Suprapubic skin (tissue), 4 donors: ENCODE measurements at regions not wholly inside any gene's neighbourhood (a gene's known extent, or its start where the extent isn't known, plus 50 kb on each side); places are given as distances from the start of the nearest gene placed in this dataset.

Experiments
- DNase-seq, 2 donors: peaks; one replicate each; pipeline ENCODE4 v3.0.0-alpha.2; 2019; ENCODE audit warnings: low spot score in 2 of 2
- H3K27ac ChIP-seq: fragments of 200-600 bp; sonication (generic); one replicate; pipeline ENCODE4 v1.5.1; 2019
- H3K27me3 ChIP-seq: fragments of 200-600 bp; sonication (generic); one replicate; pipeline ENCODE4 v1.5.1; 2019
- H3K36me3 ChIP-seq: fragments of 200-600 bp; sonication (generic); one replicate; pipeline ENCODE4 v1.5.1; 2019
- H3K4me1 ChIP-seq: fragments of 200-600 bp; sonication (generic); one replicate; pipeline ENCODE4 v1.5.1; 2019
- H3K4me3 ChIP-seq: fragments of 200-600 bp; sonication (generic); one replicate; pipeline ENCODE4 v1.5.1; 2019; ENCODE audit warnings: mild to moderate bottlenecking
- H3K9me3 ChIP-seq: fragments of 200-600 bp; sonication (generic); one replicate; pipeline ENCODE4 v1.5.1; 2019
- EP300 ChIP-seq: sonication (generic); formaldehyde crosslinking; IDR thresholded peaks from one replicate; pipeline ENCODE4 v1.6.1; 2017; ENCODE audit warnings: antibody characterized with exemption
- POLR2A ChIP-seq, 2 donors: fragments of 450-650 bp; IDR thresholded peaks; one replicate each; pipeline ENCODE4 v1.6.1; 2017; ENCODE audit warnings: antibody characterized with exemption in 2 of 2, mild to moderate bottlenecking in 2 of 2, moderate library complexity in 2 of 2
- POLR2AphosphoS5 ChIP-seq, 3 donors: sonication (generic); formaldehyde crosslinking; IDR thresholded peaks; one replicate each; pipeline ENCODE4 v1.6.1; 2017; ENCODE audit warnings: antibody characterized with exemption in 3 of 3
- WGBS: methylation state at CpG from one replicate; pipeline ENCODE4 v1.1.5; 2018; 5-methylcytosine and 5-hydroxymethylcytosine counted together
- TF ChIP-seq, protein P1 (sequence below), 2 donors: fragments of 200-600 bp in 1 of 2; fragments of 450-650 bp in 1 of 2; sonication (generic) in 1 of 2; IDR thresholded peaks; one replicate each; pipeline ENCODE4 v1.5.1; 2016 to 2019; ENCODE audit warnings: antibody characterized with exemption in 2 of 2, mild to moderate bottlenecking in 1 of 2, moderate library complexity in 1 of 2

DNA sequence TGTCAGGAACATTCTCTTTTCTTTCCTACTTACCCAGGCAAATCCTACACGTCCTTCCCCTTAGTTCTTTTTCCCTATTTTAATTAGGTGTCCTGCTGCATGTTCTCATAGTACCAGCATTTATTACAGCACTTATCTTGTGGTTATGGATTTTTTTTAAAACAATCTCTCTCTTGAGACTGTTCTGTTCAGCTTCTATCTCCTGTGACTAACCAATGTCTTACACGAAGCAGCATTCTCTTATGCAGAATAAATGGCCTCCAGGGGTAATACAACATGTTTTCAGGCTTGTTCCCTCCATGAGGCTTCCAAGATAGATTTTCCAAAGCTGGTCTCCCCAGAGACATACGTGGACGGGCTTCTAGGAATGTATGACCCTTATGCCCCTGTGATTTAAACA, 1096.1 kb upstream of the CELF2 start:
- no peaks in the 10 kb centered on the region for H3K9me3 ChIP-seq
- WGBS = 45% methylated on average over 4 of the region's 4 CpGs
- no peak overlapping the region for H3K27ac ChIP-seq
- H3K4me1 ChIP-seq = no peaks in the 10 kb centered on the region
- H3K4me3 ChIP-seq = no peak overlapping the region
- TF ChIP-seq POLR2AphosphoS5 (IDR thresholded peaks at IDR 0.05) (no peak), POLR2A (IDR thresholded peaks at IDR 0.05) (no peak), EP300 (no peak)
- TF ChIP-seq, protein P1, sequence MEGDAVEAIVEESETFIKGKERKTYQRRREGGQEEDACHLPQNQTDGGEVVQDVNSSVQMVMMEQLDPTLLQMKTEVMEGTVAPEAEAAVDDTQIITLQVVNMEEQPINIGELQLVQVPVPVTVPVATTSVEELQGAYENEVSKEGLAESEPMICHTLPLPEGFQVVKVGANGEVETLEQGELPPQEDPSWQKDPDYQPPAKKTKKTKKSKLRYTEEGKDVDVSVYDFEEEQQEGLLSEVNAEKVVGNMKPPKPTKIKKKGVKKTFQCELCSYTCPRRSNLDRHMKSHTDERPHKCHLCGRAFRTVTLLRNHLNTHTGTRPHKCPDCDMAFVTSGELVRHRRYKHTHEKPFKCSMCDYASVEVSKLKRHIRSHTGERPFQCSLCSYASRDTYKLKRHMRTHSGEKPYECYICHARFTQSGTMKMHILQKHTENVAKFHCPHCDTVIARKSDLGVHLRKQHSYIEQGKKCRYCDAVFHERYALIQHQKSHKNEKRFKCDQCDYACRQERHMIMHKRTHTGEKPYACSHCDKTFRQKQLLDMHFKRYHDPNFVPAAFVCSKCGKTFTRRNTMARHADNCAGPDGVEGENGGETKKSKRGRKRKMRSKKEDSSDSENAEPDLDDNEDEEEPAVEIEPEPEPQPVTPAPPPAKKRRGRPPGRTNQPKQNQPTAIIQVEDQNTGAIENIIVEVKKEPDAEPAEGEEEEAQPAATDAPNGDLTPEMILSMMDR (IDR thresholded peaks at IDR 0.05) = no peak
- no peaks in the 10 kb centered on the region for H3K27me3 ChIP-seq
- no peak for DNase-seq
- H3K36me3 ChIP-seq = no peaks in the 10 kb centered on the region

DNA sequence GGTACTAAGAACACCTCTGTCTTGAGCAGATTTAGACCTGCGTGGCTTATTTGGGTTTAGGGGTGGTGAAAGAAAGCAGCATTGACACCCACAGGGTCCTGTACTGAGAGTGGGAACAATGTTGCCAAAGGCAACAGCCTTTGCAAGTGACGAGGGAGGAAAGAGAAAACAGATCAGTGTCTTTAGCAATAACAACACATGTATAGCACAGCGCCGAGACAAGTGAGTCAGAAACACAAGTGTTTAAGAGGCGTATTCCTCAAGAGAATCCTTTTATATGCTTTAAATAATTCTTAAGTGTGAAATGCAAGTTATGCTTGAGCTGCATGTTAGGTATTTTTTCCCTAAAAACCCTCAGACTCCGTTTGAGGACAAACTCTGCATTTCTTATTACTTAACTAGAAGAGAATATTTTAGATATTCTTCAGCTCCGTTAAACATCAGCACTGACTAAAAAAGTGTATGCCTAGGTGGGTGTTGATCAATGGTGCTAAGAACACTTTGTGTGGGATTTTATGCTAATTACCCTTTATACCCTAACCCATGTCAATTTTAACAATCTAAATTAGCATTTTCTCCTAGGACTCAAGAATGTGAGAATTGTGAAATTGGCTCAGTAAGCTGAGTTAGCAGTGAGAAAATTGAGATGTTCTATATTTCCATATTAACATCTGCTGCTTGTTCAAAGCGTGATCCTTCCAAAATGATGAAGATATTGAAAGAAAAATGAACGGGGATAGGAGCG, 1095.4 kb upstream of the CELF2 start:
- no peaks in the 10 kb centered on the region for H3K27me3 ChIP-seq
- 68% methylated on average over 10 of the region's 10 CpGs for WGBS
- no peaks in the 10 kb centered on the region for H3K9me3 ChIP-seq
- no peaks in the 10 kb centered on the region for H3K36me3 ChIP-seq
- H3K27ac ChIP-seq = no peak overlapping the region
- TF ChIP-seq, protein P1 (IDR thresholded peaks at IDR 0.05) = no peak
- TF ChIP-seq POLR2A (IDR thresholded peaks at IDR 0.05) (no peak), EP300 (no peak), POLR2AphosphoS5 (IDR thresholded peaks at IDR 0.05) (no peak)
- no peaks in the 10 kb centered on the region for H3K4me1 ChIP-seq
- no peak overlapping the region for H3K4me3 ChIP-seq
- DNase-seq = no peak

DNA sequence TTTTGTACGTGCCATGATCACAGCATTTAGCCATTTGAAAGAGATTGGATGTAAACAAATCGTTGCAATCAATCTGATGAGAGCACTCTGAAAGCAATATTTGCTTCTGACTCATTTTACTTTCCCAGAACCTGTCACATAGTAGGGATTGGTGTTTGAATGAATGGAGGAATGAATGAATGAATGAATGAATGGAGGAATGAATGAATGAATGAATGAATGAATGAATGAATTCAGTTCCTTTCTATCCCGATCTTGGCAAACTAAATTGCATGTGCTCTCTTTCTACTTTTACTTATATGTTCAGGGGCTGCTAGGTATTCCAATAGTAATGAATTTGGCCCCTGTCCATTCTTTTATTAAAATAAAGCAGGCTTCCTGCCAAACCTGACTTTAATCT, 1091.7 kb upstream of the CELF2 start:
- no peaks in the 10 kb centered on the region for H3K27me3 ChIP-seq
- no peaks in the 10 kb centered on the region for H3K4me1 ChIP-seq
- no peak overlapping the region for H3K27ac ChIP-seq
- no peaks in the 10 kb centered on the region for H3K36me3 ChIP-seq
- no peak for DNase-seq
- H3K4me3 ChIP-seq = no peak overlapping the region
- WGBS = 75% methylated on average over 3 of the region's 3 CpGs
- no peaks in the 10 kb centered on the region for H3K9me3 ChIP-seq
- TF ChIP-seq, protein P1 (IDR thresholded peaks at IDR 0.05) = no peak
- TF ChIP-seq POLR2AphosphoS5 (IDR thresholded peaks at IDR 0.05) = no peak
- TF ChIP-seq EP300 = no peak

DNA sequence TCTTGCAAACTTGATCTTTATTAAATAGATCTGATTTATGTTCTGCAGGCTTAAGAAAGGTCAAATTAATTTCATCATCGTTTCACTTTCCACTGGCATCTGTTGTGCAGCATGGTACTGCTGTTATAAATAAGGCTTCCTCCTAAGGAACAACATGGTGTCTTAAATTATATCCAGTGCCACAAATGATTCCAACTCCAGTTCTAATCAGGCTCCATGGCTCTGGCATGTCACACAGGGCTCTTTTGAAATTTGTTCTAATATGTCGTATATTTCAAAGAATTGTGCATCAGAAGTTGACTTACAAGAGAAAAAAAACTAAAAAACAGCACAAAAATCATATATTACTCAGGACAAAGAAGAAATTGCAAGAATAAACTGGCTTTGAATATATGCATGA, 1090.8 kb upstream of the CELF2 start:
- no peaks in the 10 kb centered on the region for H3K9me3 ChIP-seq
- DNase-seq = no peak
- no peak for TF ChIP-seq EP300
- TF ChIP-seq, protein P1 (IDR thresholded peaks at IDR 0.05) = no peak
- no peak for TF ChIP-seq POLR2AphosphoS5 (IDR thresholded peaks at IDR 0.05)
- TF ChIP-seq POLR2A (IDR thresholded peaks at IDR 0.05) = no peak
- H3K4me1 ChIP-seq = no peaks in the 10 kb centered on the region
- no peak overlapping the region for H3K27ac ChIP-seq
- no peaks in the 10 kb centered on the region for H3K36me3 ChIP-seq
- whole genome bisulfite sequencing = 40% methylated on average over 2 of the region's 2 CpGs
- no peak overlapping the region for H3K4me3 ChIP-seq
- H3K27me3 ChIP-seq = no peaks in the 10 kb centered on the region

DNA sequence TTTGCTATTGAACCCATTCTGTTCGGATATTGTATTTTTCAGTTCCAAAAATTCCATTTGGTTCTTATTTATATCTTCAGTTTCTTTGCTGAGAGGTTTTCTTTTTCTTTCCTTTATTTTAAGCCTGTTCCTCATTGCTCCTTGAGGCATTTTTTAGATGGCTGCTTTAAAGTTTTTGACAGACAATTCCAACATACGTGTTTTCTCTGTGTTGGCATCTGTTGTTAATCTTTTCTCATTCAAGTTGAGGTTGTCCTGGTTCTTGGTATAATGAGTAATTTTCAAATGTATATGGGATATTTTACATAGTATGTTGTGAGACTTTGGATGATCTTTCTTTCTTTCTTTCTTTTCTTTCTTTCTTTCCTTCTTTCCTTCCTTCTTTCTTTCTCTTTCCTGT, 1078.0 kb upstream of the CELF2 start:
- 53% methylated on average over 2 of the region's 2 CpGs for WGBS
- no peak for DNase-seq

More for the DNA sequence above, 1078.0 kb upstream of the CELF2 start:
- no peak overlapping the region for H3K4me3 ChIP-seq
- H3K4me1 ChIP-seq = no peaks in the 10 kb centered on the region
- no peaks in the 10 kb centered on the region for H3K36me3 ChIP-seq
- TF ChIP-seq, protein P1 (IDR thresholded peaks at IDR 0.05) = no peak
- TF ChIP-seq EP300 (no peak), POLR2AphosphoS5 (IDR thresholded peaks at IDR 0.05) (no peak), POLR2A (IDR thresholded peaks at IDR 0.05) (no peak)
- no peaks in the 10 kb centered on the region for H3K9me3 ChIP-seq
- no peak overlapping the region for H3K27ac ChIP-seq
- H3K27me3 ChIP-seq = no peaks in the 10 kb centered on the region
